Osteoblast (primary cell): ENCODE measurements at regions not wholly inside any gene's neighbourhood (a gene's known extent, or its start where the extent isn't known, plus 50 kb on each side); places are given as distances from the start of the nearest gene placed in this dataset.

Experiments
- DNase-seq: peaks from one replicate; pipeline ENCODE4 v3.0.0; 2011; ENCODE audit warnings: low spot score, mixed read lengths; ENCODE audit not compliant: insufficient read length; ENCODE audit errors: missing footprints
- H2AFZ ChIP-seq: 2 replicates; pipeline ENCODE4 v1.6.0; 2011; ENCODE audit warnings: mild to moderate bottlenecking, low read length
- H3K27ac ChIP-seq: 2 replicates; pipeline ENCODE4 v1.5.1; 2011; ENCODE audit warnings: mild to moderate bottlenecking, low read depth, low read length, moderate library complexity
- H3K27me3 ChIP-seq: 2 replicates; pipeline ENCODE4 v1.6.0; 2012; ENCODE audit warnings: mild to moderate bottlenecking, control low read depth, inconsistent platforms, low read length, moderate library complexity; ENCODE audit not compliant: insufficient read depth
- H3K36me3 ChIP-seq: 2 replicates; pipeline ENCODE4 v1.5.1; 2011; ENCODE audit warnings: mild to moderate bottlenecking, low read length, control low read depth, moderate library complexity; ENCODE audit not compliant: insufficient read depth
- H3K4me1 ChIP-seq: 2 replicates; pipeline ENCODE4 v1.5.1; 2011; ENCODE audit warnings: mild to moderate bottlenecking, low read length, control low read depth, moderate library complexity; ENCODE audit not compliant: insufficient read depth
- H3K4me2 ChIP-seq: 2 replicates; pipeline ENCODE4 v1.6.0; 2011; ENCODE audit warnings: mild to moderate bottlenecking, low read length; ENCODE audit not compliant: insufficient read depth
- H3K4me3 ChIP-seq: fragments of 200-600 bp; sonication (generic); 3 replicates; pipeline ENCODE4 v1.5.1; 2012; ENCODE audit warnings: mild to moderate bottlenecking, low read length, inconsistent platforms; ENCODE audit not compliant: insufficient read depth
- H3K79me2 ChIP-seq: 2 replicates; pipeline ENCODE4 v1.6.0; 2012; ENCODE audit warnings: mild to moderate bottlenecking, low read length, control low read depth, inconsistent platforms; ENCODE audit not compliant: insufficient read depth
- H3K9me3 ChIP-seq: 2 replicates; pipeline ENCODE4 v1.5.1; 2011; ENCODE audit warnings: low read depth, low read length, control low read depth
- H4K20me1 ChIP-seq: 2 replicates; pipeline ENCODE4 v1.6.0; 2012; ENCODE audit warnings: mild to moderate bottlenecking, low read length, control low read depth; ENCODE audit not compliant: insufficient read depth
- CTCF ChIP-seq: IDR thresholded peaks from 2 replicates; pipeline ENCODE4 v1.5.1; 2011; ENCODE audit warnings: mild to moderate bottlenecking, low read depth, low read length, moderate library complexity; ENCODE audit errors: extremely low read depth

GRCh38 chr9:14413812-14414211, 99.9 kb upstream of the NFIB start:
- DNase-seq = no peak
- Histone ChIP-seq H2AFZ (no peak overlapping the region), H3K36me3 (no peaks in the 10 kb centered on the region), H3K4me3 (no peak overlapping the region), H4K20me1 (peaks cover 6% of the 10 kb centered on the region), H3K79me2 (no peaks in the 10 kb centered on the region), H3K4me2 (no peak overlapping the region), H3K27ac (no peak overlapping the region), H3K27me3 (peaks cover 79% of the 10 kb centered on the region), H3K9me3 (peaks cover 7% of the 10 kb centered on the region), H3K4me1 (peaks cover 12% of the 10 kb centered on the region)
- no peak for TF ChIP-seq CTCF

GRCh38 chr9:14412775-14413174, 98.8 kb upstream of the NFIB start:
- Histone ChIP-seq H3K36me3 (no peaks in the 10 kb centered on the region), H3K9me3 (peaks cover 7% of the 10 kb centered on the region), H3K27ac (no peak overlapping the region), H3K27me3 (peaks cover 79% of the 10 kb centered on the region), H3K4me2 (no peak overlapping the region), H2AFZ (no peak overlapping the region), H4K20me1 (peaks cover 6% of the 10 kb centered on the region), H3K4me3 (no peak overlapping the region), H3K79me2 (no peaks in the 10 kb centered on the region), H3K4me1 (peaks cover 12% of the 10 kb centered on the region)
- DNase-seq = no peak
- no peak for TF ChIP-seq CTCF

GRCh38 chr9:14406463-14406862, 92.5 kb upstream of the NFIB start:
- Histone ChIP-seq H3K36me3 (no peaks in the 10 kb centered on the region), H3K4me1 (no peaks in the 10 kb centered on the region), H3K27me3 (peaks cover 99% of the 10 kb centered on the region), H3K4me3 (no peak overlapping the region), H3K79me2 (no peaks in the 10 kb centered on the region), H3K27ac (no peak overlapping the region), H3K9me3 (no peaks in the 10 kb centered on the region), H2AFZ (no peak overlapping the region), H3K4me2 (no peak overlapping the region), H4K20me1 (no peaks in the 10 kb centered on the region)
- TF ChIP-seq CTCF = no peak
- no peak for DNase-seq

- Histone ChIP-seq H3K4me2 (no peak overlapping the region), H4K20me1 (no peaks in the 10 kb centered on the region), H3K27ac (no peak overlapping the region), H3K9me3 (no peaks in the 10 kb centered on the region), H3K4me3 (no peak overlapping the region), H3K4me1 (peaks cover 6% of the 10 kb centered on the region), H3K79me2 (no peaks in the 10 kb centered on the region), H3K36me3 (no peaks in the 10 kb centered on the region), H2AFZ (no peak overlapping the region), H3K27me3 (peaks cover 91% of the 10 kb centered on the region)
- no peak for TF ChIP-seq CTCF
- DNase-seq = no peak
Observed at GRCh38 chr9:14405176-14405706, 91.3 kb upstream of the NFIB start.
